ENCODE measurements at regions not wholly inside any gene's neighbourhood (a gene's known extent, or its start where the extent isn't known, plus 50 kb on each side); places are given as distances from the start of the nearest gene placed in this dataset.

- H3K4me3 ChIP-seq (ENCODE audit: low read depth, low read length, poor library complexity, severe bottlenecking) = no peak overlapping the region
- DNase-seq (ENCODE audit: low spot score) = no peak
- intact Hi-C loops (cut with micrococcal nuclease; ENCODE audit: unreplicated experiment) = no loop called here
Measured at GRCh38 chr4:13133700-13134099, 350.4 kb downstream of the RAB28 start.

GRCh38 chr4:13130848-13131247 lies 353.3 kb downstream of the RAB28 start:
- TF ChIP-seq EZH2 (IDR thresholded peaks at IDR 0.05; ENCODE audit: borderline replicate concordance, low read depth, low read length, poor library complexity, severe bottlenecking) (no peak), CTCF (conservative IDR thresholded peaks at IDR 0.05; ENCODE audit: low read depth, low read length) (no peak)
- H3K27me3 ChIP-seq (replicated peaks; ENCODE audit: insufficient read depth, low read depth, low read length, poor library complexity) = no peaks in the 10 kb centered on the region
- intact Hi-C loops (cut with micrococcal nuclease; ENCODE audit: unreplicated experiment) = no loop called here
- POLR2A ChIA-PET (ENCODE audit: low non-redundant PET) = no interaction called here
- H3K4me1 ChIP-seq (ENCODE audit: insufficient read depth, low read length, poor library complexity, severe bottlenecking) = no peaks in the 10 kb centered on the region
- no peaks in the 10 kb centered on the region for H3K36me3 ChIP-seq (ENCODE audit: insufficient read depth, low read length, poor library complexity, severe bottlenecking)
- CTCF ChIA-PET = no interaction called here
- no peaks in the 10 kb centered on the region for H3K9me3 ChIP-seq (ENCODE audit: low read depth, low read length, poor library complexity, severe bottlenecking)
- H3K4me3 ChIP-seq (ENCODE audit: low read depth, low read length, poor library complexity, severe bottlenecking) = no peak overlapping the region
- H3K27ac ChIP-seq (ENCODE audit: low read depth, low read length, poor library complexity, severe bottlenecking) = no peak overlapping the region
- no TSS peak for BruUV-seq (replicated peaks)
- no peak for DNase-seq (ENCODE audit: low spot score)

More at GRCh38 chr4:13133700-13134099, 350.4 kb downstream of the RAB28 start:
- Histone ChIP-seq H3K27me3 (replicated peaks; ENCODE audit: insufficient read depth, low read depth, low read length, poor library complexity) (no peaks in the 10 kb centered on the region), H3K27ac (ENCODE audit: low read depth, low read length, poor library complexity, severe bottlenecking) (no peak overlapping the region), H3K9me3 (ENCODE audit: low read depth, low read length, poor library complexity, severe bottlenecking) (no peaks in the 10 kb centered on the region), H3K4me1 (ENCODE audit: insufficient read depth, low read length, poor library complexity, severe bottlenecking) (no peaks in the 10 kb centered on the region), H3K36me3 (ENCODE audit: insufficient read depth, low read length, poor library complexity, severe bottlenecking) (no peaks in the 10 kb centered on the region)
- ChIA-PET CTCF (no interaction called here), POLR2A (ENCODE audit: low non-redundant PET) (no interaction called here)
- no TSS peak for BruUV-seq (replicated peaks)
- TF ChIP-seq EZH2 (IDR thresholded peaks at IDR 0.05; ENCODE audit: borderline replicate concordance, low read depth, low read length, poor library complexity, severe bottlenecking) = no peak
- TF ChIP-seq CTCF (conservative IDR thresholded peaks at IDR 0.05; ENCODE audit: low read depth, low read length) = no peak

GRCh38 chr4:13129095-13129494 lies 355.0 kb downstream of the RAB28 start:
- CTCF ChIA-PET = no interaction called here
- BruUV-seq (replicated peaks) = no TSS peak
- Histone ChIP-seq H3K27me3 (replicated peaks; ENCODE audit: insufficient read depth, low read depth, low read length, poor library complexity) (no peaks in the 10 kb centered on the region), H3K36me3 (ENCODE audit: insufficient read depth, low read length, poor library complexity, severe bottlenecking) (no peaks in the 10 kb centered on the region), H3K9me3 (ENCODE audit: low read depth, low read length, poor library complexity, severe bottlenecking) (no peaks in the 10 kb centered on the region), H3K27ac (ENCODE audit: low read depth, low read length, poor library complexity, severe bottlenecking) (no peak overlapping the region), H3K4me3 (ENCODE audit: low read depth, low read length, poor library complexity, severe bottlenecking) (no peak overlapping the region), H3K4me1 (ENCODE audit: insufficient read depth, low read length, poor library complexity, severe bottlenecking) (no peaks in the 10 kb centered on the region)
- POLR2A ChIA-PET (ENCODE audit: low non-redundant PET) = no interaction called here
- no peak for TF ChIP-seq EZH2 (IDR thresholded peaks at IDR 0.05; ENCODE audit: borderline replicate concordance, low read depth, low read length, poor library complexity, severe bottlenecking)
- no peak for TF ChIP-seq CTCF (conservative IDR thresholded peaks at IDR 0.05; ENCODE audit: low read depth, low read length)
- DNase-seq (ENCODE audit: low spot score) = no peak
- intact Hi-C loops (cut with micrococcal nuclease; ENCODE audit: unreplicated experiment) = no loop called here

Measured in A673 (cell line).